Immature natural killer cell (primary cell): ENCODE measurements at regions not wholly inside any gene's neighbourhood (a gene's known extent, or its start where the extent isn't known, plus 50 kb on each side); places are given as distances from the start of the nearest gene placed in this dataset.
A peak's percentile ranks its signal among the peaks of the same experiment; 100 is the strongest.

ENCODE experiments used
- DNase-seq, 3 donors: peaks; one replicate each; pipeline ENCODE4 v3.0.0; 2022; ENCODE audit warnings: mixed read lengths in 1 of 3
- H3K27ac Mint-ChIP-seq, 6 donors: one replicate each; pipeline ENCODE4 v1.8.0; 2020; ENCODE audit warnings: mixed read lengths in 6 of 6, mild to moderate bottlenecking in 5 of 6, inconsistent platforms in 4 of 6, moderate library complexity in 3 of 6
- H3K27me3 Mint-ChIP-seq, 3 donors: one replicate each; pipeline ENCODE4 v1.8.0; 2020 to 2021; ENCODE audit warnings: low read depth in 3 of 3, mild to moderate bottlenecking in 3 of 3, mixed read lengths in 3 of 3, moderate library complexity in 3 of 3, inconsistent platforms in 1 of 3
- H3K36me3 Mint-ChIP-seq, 3 donors: one replicate each; pipeline ENCODE4 v1.8.0; 2020; ENCODE audit warnings: mixed read lengths in 3 of 3, inconsistent platforms in 2 of 3, mild to moderate bottlenecking in 2 of 3
- H3K4me1 Mint-ChIP-seq, 2 donors: one replicate each; pipeline ENCODE4 v1.8.0; 2020; ENCODE audit warnings: inconsistent platforms in 2 of 2, mild to moderate bottlenecking in 2 of 2, mixed read lengths in 2 of 2, moderate library complexity in 1 of 2
- H3K4me3 Mint-ChIP-seq, 5 donors: one replicate each; pipeline ENCODE4 v1.8.0; 2020; ENCODE audit warnings: mild to moderate bottlenecking in 5 of 5, mixed read lengths in 5 of 5, inconsistent platforms in 3 of 5, moderate library complexity in 3 of 5
- H3K9me3 Mint-ChIP-seq, 6 donors: one replicate each; pipeline ENCODE4 v1.8.0; 2020; ENCODE audit warnings: mild to moderate bottlenecking in 6 of 6, mixed read lengths in 6 of 6, inconsistent platforms in 4 of 6, moderate library complexity in 3 of 6

DNA sequence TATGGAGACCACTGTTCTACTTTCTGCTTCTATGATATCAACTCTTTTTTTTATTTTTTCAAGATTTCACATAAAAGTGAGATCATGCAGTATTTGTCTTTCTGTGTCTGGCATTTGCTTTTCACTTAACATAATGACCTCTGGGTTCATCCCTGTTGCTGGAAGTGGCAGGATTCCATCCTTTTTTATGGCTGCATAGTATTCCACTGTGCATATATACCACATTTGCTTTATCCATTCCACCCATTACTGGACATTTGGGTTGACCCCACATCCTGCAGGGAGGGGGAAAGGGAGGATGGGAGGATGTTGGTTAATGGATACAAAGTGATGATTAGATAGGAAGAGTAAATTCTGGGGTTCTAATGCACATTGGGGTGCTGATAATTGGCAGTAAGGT is 80.3 kb upstream of the NPTX2 start:
- DNase-seq: no peak
- H3K4me3 Mint-ChIP-seq: no peak overlapping the region
- peaks cover 0 to 3% (median 2%) of the 10 kb centered on the region in 3 donors for H3K27me3 Mint-ChIP-seq
- H3K4me1 Mint-ChIP-seq: no peaks in the 10 kb centered on the region
- H3K9me3 Mint-ChIP-seq: peaks cover 0 to 5% (median 0%) of the 10 kb centered on the region in 6 donors
- no peak overlapping the region for H3K27ac Mint-ChIP-seq
- H3K36me3 Mint-ChIP-seq: no peaks in the 10 kb centered on the region

- H3K9me3 Mint-ChIP-seq: peaks cover 0 to 5% (median 0%) of the 10 kb centered on the region in 6 donors
- peaks cover 0 to 5% (median 1%) of the 10 kb centered on the region in 3 donors for H3K27me3 Mint-ChIP-seq
- no peak overlapping the region for H3K4me3 Mint-ChIP-seq
- DNase-seq: no peak
- no peaks in the 10 kb centered on the region for H3K4me1 Mint-ChIP-seq
- H3K27ac Mint-ChIP-seq: no peak overlapping the region
- H3K36me3 Mint-ChIP-seq: no peaks in the 10 kb centered on the region
Observed at GRCh38 chr7:98534493-98534892, 82.6 kb upstream of the NPTX2 start.

DNA sequence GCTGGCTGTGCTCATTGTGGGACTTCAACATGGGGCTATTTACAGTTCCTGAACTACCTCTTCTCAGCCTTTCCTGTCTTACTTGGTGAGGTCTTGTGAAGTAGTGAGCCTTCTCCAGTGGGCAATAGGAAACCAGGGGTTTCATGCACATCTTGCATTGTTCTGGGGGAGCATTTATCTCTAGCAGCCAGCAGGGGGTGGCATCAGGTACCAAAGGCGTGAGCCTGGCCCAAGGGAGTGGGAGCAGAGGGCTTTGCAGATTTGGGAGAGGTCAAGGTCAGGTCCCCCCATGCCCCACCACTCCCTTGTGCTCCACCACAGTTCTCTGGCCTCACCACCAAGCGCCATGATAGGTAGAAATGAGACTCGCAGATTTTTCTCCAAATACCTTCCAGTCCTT is 85.4 kb upstream of the NPTX2 start:
- Mint-ChIP-seq H3K9me3 (peaks cover 0 to 5% (median 0%) of the 10 kb centered on the region in 6 donors), H3K4me1 (no peaks in the 10 kb centered on the region), H3K27ac (no peak overlapping the region), H3K4me3 (no peak overlapping the region), H3K36me3 (no peaks in the 10 kb centered on the region), H3K27me3 (peaks cover 1 to 5% (median 2%) of the 10 kb centered on the region in 3 donors)
- no peak for DNase-seq

GRCh38 chr7:98528079-98528478 is 89.0 kb upstream of the NPTX2 start:
- H3K36me3 Mint-ChIP-seq: no peaks in the 10 kb centered on the region
- no peak for DNase-seq
- H3K4me3 Mint-ChIP-seq: no peak overlapping the region
- peaks cover 1 to 2% (median 2%) of the 10 kb centered on the region in 3 donors for H3K27me3 Mint-ChIP-seq
- no peaks in the 10 kb centered on the region for H3K4me1 Mint-ChIP-seq
- H3K27ac Mint-ChIP-seq: no peak overlapping the region
- peaks cover 0 to 1% (median 0%) of the 10 kb centered on the region in 6 donors for H3K9me3 Mint-ChIP-seq

DNA sequence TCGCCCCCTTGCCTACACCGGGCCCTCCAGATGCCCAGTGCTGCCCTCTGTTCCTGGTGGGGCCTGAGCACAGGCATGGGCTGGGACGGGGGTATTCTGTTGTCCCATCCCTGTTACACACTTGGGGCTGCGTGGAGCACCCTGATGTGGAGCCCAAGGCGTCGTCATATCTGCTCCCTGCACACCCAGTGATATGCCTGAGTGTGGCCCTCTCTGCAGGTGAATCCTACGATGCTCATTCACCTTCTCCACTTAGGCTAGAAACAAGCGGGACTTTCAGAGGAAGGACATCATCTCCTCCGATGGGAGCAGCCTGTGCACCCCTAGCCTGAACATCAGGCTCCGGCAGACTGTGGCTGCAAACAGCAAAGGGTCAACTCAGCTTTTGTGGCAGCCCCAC is 91.0 kb upstream of the NPTX2 start:
- Mint-ChIP-seq H3K36me3 (no peaks in the 10 kb centered on the region), H3K4me1 (no peaks in the 10 kb centered on the region), H3K4me3 (no peak overlapping the region), H3K9me3 (no peaks in the 10 kb centered on the region), H3K27ac (no peak overlapping the region), H3K27me3 (peaks cover 0 to 2% (median 1%) of the 10 kb centered on the region in 3 donors)
- no peak for DNase-seq

DNA sequence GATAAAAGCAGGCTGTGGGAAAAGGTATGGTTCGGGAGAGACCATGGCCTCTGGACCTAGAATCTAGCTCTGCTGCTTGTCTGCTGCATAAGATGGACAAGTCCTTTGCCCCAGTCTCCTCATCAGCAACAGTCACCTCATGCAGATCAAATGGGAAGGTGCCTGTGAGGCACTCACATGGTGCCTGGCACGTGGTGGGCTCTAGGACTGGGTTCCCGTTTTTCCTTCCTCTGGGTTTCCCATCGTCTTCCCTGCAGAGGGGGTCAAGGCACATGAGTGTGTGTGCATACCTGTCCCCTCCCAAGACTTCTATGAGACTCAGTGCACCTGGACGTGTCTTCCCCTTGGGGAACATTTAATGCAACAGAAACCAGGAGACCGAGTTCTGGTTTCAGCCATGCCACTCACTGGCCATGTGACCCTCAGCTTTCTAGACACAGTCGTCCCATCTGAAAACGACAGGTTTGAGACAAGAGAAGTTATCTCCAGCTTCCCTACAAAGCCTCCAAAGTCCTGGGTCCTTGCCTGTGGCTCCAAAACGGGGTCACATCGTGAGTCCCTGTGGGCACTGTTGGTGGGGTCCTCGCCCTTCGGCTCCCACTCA is 95.9 kb upstream of the NPTX2 start:
- Mint-ChIP-seq H3K27ac (no peak overlapping the region), H3K4me3 (no peak overlapping the region), H3K9me3 (no peaks in the 10 kb centered on the region), H3K36me3 (no peaks in the 10 kb centered on the region), H3K4me1 (no peaks in the 10 kb centered on the region), H3K27me3 (no peaks in the 10 kb centered on the region)
- DNase-seq: no peak

DNA sequence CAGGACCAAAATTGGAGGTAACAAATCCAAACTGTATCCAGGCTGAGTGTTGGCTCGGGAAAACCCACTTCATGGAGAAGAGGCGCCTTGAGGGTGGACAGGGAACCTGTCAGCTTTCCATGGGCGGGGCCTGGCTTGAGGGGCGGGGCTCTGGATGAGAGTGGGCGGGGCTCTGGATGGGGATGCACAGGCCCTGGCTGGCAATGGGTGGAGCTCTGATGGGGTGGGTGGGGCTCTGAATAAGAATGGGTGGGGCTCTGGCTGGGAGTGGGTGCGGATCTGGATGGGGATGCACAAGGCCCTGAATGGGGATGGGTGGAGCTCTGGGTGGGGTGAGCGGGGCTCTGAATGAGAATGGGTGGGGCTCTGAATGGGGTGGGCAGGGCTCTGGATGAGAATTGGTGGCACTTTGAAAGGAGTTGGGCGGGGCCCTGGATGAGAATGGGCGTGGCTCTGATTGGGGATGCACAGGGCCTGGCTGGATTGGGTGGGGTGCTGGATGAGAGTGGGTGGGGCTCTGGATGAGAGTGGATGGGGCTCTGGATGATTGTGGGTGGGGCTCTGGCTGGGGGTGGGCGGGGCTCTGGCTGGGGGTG is 96.6 kb upstream of the NPTX2 start:
- H3K27ac Mint-ChIP-seq: no peak overlapping the region
- H3K27me3 Mint-ChIP-seq: no peaks in the 10 kb centered on the region
- H3K9me3 Mint-ChIP-seq: no peaks in the 10 kb centered on the region
- no peaks in the 10 kb centered on the region for H3K36me3 Mint-ChIP-seq
- H3K4me3 Mint-ChIP-seq: no peak overlapping the region
- no peaks in the 10 kb centered on the region for H3K4me1 Mint-ChIP-seq
- no peak for DNase-seq

DNA sequence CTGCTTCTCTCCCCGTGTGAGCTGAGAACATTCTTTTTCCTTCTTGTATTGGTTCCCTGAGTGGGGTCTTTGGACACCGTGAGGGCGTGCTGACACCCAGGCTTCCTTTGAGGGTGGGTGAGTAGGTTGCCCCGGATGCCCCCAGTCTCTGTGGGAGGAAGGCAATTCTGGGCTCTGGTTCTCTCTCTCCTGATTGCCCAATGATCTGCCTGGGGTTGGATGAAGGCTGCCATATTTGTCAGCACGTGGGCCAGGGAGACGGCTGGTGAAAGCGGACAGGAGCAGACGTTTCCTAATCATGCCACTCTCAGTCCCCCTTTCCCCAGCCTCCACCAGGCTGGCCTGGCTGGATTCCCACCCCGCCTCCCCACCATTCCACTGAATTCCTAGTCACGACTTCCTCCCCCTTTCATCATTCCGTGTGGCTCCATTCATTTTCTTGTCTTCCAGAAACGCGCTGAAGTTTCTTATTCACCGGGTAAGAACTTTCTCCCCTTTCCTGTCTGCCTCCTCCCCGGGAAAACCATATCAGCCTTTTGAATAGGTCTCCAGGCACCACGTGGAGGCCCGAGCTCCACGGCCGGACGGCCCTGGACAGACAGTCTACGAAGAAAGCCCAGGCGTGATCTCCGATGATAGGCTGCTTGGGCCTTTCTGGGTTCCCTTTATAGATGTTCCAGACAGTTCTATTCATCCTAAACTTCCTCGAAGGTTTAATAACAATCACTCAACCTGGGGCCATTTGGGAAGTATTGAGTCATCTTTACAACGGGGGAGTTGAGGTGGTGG is 98.7 kb upstream of the NPTX2 start:
- Mint-ChIP-seq H3K36me3 (no peaks in the 10 kb centered on the region), H3K4me1 (no peaks in the 10 kb centered on the region), H3K27ac (no peak overlapping the region), H3K9me3 (no peaks in the 10 kb centered on the region), H3K27me3 (peaks cover 0 to 5% (median 0%) of the 10 kb centered on the region in 3 donors), H3K4me3 (no peak overlapping the region)
- DNase-seq: no peak

DNA sequence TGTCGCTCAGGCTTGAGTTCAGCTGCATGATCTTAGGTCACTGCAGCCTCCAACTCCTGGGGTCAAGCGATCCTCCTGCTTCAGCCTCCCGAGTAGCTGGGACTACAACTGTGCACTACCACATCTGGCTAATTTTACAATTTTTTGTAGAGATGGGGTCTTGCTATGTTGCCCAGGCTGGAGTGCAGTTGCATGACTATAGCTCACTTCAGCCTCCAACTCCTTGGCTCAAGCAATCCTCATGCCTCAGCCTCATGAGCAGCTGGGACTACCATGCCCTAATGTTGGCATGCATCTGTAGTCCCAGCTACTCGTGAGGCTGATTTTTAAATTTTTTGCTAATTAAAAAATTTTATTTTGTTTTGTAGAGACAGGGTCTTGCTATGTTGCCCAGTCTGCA is 101.9 kb upstream of the NPTX2 start:
- no peaks in the 10 kb centered on the region for H3K4me1 Mint-ChIP-seq
- no peak overlapping the region for H3K4me3 Mint-ChIP-seq
- peaks cover 2 to 11% (median 2%) of the 10 kb centered on the region in 3 donors for H3K27me3 Mint-ChIP-seq
- peak overlapping the region in 1 of 6 donors; percentile 62 for H3K27ac Mint-ChIP-seq
- no peak for DNase-seq
- H3K36me3 Mint-ChIP-seq: no peaks in the 10 kb centered on the region
- H3K9me3 Mint-ChIP-seq: no peaks in the 10 kb centered on the region

DNA sequence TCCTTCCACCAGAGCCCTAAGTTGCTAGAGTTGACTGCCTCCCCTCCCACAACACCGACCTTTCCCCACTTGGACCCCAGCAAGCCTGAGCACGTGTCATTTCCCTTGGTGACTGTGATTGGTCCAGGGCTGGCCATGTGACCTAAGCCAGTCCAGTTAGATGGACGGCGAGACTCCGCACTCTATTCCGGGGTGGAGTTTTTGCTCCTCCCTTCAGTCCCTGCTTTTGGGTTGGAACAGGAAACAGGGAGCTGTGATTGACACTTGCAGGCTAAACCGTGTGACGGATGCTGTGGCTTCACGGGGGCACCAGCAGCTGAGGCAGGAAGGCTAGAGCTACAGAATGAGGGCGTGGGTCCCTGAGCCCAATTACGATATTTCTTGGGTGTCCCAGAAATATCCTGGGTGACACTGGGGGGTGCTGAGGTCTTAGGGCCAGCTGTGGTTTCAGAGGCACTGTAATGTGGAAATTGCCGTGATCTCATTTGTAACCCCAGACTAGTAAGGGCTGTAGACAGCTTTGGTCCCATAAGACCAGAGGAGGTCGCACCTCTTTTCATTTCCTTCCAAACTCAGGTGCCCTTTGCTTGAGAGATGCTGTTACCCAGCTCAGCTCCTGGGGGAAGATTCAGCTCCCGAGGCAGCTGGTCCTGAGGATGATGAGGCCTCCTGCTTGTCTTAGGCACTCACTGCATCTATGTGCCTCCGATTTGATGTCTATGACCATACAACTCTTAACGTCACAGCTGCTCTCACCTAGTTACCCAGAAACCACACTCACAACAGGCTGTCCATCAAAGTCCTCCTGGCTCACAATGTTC is 102.7 kb upstream of the NPTX2 start:
- peak overlapping the region in 2 of 6 donors; percentile 50 to 87 for H3K27ac Mint-ChIP-seq
- H3K4me3 Mint-ChIP-seq: peak overlapping the region in 1 of 5 donors; percentile 63
- H3K36me3 Mint-ChIP-seq: no peaks in the 10 kb centered on the region
- H3K4me1 Mint-ChIP-seq: no peaks in the 10 kb centered on the region
- peak in 1 of 3 donors; percentile 37 for DNase-seq
- peaks cover 2 to 11% (median 3%) of the 10 kb centered on the region in 3 donors for H3K27me3 Mint-ChIP-seq
- H3K9me3 Mint-ChIP-seq: no peaks in the 10 kb centered on the region

DNA sequence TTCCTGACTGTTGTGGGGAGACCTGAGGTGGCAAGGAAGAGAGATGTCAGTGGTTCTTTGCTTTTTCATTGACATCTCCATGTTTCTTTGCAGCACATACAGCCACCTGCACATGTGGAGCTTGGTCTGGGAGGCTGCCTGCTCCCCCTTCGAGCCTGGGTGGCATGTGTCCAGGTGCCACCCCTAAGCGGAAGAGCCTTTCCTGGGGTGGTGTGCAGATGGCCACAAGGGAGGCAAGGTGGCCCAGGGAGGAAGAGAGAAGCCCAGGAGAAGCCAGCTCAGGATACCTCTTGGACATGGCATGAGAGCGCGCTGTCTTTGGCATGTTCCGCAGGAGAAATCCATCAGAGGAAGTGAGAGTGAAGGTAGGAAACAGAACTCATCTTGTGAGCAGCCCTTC is 105.9 kb upstream of the NPTX2 start:
- Mint-ChIP-seq H3K4me1 (no peaks in the 10 kb centered on the region), H3K9me3 (no peaks in the 10 kb centered on the region), H3K4me3 (no peak overlapping the region), H3K27me3 (peaks cover 3 to 17% (median 4%) of the 10 kb centered on the region in 3 donors), H3K36me3 (no peaks in the 10 kb centered on the region), H3K27ac (no peak overlapping the region)
- no peak for DNase-seq

DNA sequence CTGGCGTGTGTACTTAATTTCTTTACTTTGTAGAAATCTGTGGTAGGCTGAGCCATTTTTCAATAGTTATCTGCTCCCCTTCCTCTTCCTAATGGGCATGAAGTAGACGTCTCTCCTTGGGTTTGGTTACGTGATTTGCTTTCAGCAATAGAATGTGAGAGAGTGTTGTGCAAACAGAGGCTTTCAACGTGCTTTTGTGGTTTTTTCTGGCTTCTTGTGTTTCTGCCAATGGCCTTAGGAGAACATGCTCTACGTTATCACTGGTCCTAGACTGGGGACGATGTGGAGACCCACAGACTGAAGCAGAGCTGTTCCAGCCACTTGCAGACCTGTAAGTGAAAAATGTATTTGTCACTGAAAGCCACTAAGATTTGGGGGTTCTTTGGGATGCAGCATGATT is 107.2 kb upstream of the NPTX2 start:
- no peak overlapping the region for H3K4me3 Mint-ChIP-seq
- peaks cover 3 to 15% (median 4%) of the 10 kb centered on the region in 3 donors for H3K27me3 Mint-ChIP-seq
- no peaks in the 10 kb centered on the region for H3K4me1 Mint-ChIP-seq
- H3K36me3 Mint-ChIP-seq: no peaks in the 10 kb centered on the region
- no peak overlapping the region for H3K27ac Mint-ChIP-seq
- no peak for DNase-seq
- H3K9me3 Mint-ChIP-seq: no peaks in the 10 kb centered on the region

DNA sequence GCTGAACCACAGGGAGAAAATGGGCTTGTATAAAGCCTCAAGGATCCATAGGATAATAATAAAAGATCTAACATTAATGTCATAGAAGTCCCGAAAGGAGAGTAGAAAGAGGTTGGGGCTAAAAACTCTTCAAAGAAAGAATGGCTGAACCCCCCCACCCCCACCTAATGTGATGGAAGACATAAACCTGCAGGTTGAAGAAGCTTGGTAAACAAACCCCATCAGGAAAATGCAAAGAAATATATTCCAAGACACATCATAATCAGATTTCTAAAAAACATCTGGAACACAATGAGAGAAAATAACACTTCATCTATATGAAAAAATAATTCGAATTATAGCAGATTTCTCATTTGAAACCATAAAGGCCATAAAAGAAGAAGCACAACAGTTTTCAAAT is 105.6 kb upstream of the BAIAP2L1 start:
- no peaks in the 10 kb centered on the region for H3K9me3 Mint-ChIP-seq
- H3K4me1 Mint-ChIP-seq: peaks cover 0 to 5% of the 10 kb centered on the region in 2 donors
- no peak overlapping the region for H3K4me3 Mint-ChIP-seq
- peaks cover 4 to 6% (median 4%) of the 10 kb centered on the region in 3 donors for H3K27me3 Mint-ChIP-seq
- no peaks in the 10 kb centered on the region for H3K36me3 Mint-ChIP-seq
- no peak for DNase-seq
- H3K27ac Mint-ChIP-seq: no peak overlapping the region

DNA sequence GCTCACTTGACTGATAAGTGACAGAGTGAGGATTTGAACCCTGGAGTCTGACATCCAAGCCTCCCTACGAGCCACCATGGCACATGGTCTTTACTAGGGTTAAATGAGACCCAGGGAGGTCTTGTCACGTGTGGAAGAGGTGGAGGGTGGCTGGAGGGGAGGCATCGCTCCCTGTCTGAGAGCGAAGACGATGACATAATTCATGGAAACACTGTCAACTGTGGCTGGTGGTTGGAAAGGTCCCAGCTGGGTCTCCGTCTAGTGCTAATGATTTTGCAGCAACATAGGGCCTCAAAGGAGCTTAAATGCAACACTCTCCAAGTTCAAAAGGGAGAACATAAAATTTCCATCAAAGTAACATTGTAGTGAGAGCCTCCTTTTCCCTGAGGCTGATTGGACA is 99.9 kb upstream of the BAIAP2L1 start:
- Mint-ChIP-seq H3K4me3 (no peak overlapping the region), H3K36me3 (peaks cover 0 to 3% (median 0%) of the 10 kb centered on the region in 3 donors), H3K9me3 (peaks cover 0 to 20% (median 7%) of the 10 kb centered on the region in 6 donors), H3K27me3 (peaks cover 0 to 5% (median 4%) of the 10 kb centered on the region in 3 donors), H3K4me1 (peaks cover 0 to 5% of the 10 kb centered on the region in 2 donors), H3K27ac (no peak overlapping the region)
- no peak for DNase-seq
